GM12865 (cell line): ENCODE measurements at regions not wholly inside any gene's neighbourhood (a gene's known extent, or its start where the extent isn't known, plus 50 kb on each side); places are given as distances from the start of the nearest gene placed in this dataset.
"Not testable (repeated sequence)": the region's sequence is repeated elsewhere in the genome, so short reads cannot be mapped to it uniquely, and the experiment has no call there.

Experiments used
- DNase-seq: peaks from one replicate; pipeline ENCODE4 v3.0.0; 2010; ENCODE audit warnings: low read depth
- H3K4me3 ChIP-seq: 2 replicates; pipeline ENCODE4 v1.5.1; 2011; ENCODE audit warnings: mild to moderate bottlenecking, low read depth, low read length, control low read depth
- TF ChIP-seq, protein P1 (sequence below): IDR thresholded peaks from 2 replicates; pipeline ENCODE4 v1.5.1; 2011; ENCODE audit warnings: low read length, control low read depth, low read depth, inconsistent platforms; ENCODE audit not compliant: insufficient read depth; ENCODE audit errors: missing control alignments

DNA sequence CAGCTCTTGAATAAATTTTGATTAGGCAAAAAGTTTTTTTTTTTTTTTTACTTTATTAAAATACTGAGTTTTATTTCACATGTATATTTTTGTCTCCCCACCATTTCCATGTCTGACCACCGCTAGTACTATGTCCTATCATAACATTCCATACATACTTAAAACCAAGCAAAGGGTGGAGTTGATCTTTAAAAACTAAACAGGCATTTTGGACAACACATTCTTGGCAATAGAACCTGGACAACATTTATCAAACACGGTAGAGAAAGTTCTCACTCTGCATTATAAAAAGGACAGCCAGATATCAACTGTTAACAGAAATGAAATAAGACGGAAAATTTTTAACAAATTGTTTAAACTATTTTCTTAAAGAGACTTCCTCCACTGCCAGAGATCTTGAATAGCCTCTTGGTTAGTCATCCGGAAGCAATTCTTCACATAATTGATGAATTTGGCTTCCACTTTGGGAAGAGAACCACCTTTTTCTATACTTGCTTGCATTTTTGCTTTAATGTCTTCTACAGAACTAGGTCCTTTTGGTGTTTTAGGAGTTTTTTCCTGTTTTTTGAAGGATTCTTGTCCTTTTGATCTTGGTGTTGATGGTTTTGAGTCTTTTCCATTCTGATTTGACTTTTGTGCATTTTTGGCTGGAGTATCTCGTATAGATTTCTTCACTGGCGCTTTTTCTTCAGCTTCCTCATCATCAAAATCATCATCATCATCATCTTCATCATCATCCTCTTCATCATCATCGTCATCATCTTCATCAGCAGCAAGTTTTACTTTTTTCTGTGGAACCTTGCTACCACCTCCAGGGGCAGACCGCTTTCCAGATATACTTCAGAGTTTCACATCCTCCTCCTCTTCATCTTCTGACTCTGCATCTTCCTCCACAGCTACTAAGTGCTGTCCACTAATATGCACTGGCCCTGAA is 58.7 kb downstream of the POU5F2 start:
- not testable (repeated sequence) for H3K4me3 ChIP-seq, DNase-seq

DNA sequence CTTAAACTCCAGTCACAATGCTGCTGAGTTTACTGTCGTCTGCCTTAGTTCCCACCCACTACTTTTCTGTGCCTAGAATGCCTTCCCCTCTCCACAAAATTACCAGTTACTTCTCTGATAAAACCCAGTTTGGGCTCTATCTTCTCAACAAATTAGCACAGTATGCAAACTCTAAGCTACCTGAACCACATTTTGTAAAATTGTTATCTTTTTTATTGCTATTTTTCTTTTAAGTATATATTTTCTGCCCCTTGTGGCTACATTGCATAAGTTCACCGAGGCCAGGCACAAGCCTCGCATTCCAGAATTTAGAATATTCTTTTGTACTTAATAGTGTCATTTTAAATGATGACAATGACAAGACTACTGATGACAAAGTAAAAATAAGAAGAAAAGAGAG is 60.0 kb downstream of the POU5F2 start:
- no peak for DNase-seq
- H3K4me3 ChIP-seq, result no peak overlapping the region
- TF ChIP-seq, protein P1, sequence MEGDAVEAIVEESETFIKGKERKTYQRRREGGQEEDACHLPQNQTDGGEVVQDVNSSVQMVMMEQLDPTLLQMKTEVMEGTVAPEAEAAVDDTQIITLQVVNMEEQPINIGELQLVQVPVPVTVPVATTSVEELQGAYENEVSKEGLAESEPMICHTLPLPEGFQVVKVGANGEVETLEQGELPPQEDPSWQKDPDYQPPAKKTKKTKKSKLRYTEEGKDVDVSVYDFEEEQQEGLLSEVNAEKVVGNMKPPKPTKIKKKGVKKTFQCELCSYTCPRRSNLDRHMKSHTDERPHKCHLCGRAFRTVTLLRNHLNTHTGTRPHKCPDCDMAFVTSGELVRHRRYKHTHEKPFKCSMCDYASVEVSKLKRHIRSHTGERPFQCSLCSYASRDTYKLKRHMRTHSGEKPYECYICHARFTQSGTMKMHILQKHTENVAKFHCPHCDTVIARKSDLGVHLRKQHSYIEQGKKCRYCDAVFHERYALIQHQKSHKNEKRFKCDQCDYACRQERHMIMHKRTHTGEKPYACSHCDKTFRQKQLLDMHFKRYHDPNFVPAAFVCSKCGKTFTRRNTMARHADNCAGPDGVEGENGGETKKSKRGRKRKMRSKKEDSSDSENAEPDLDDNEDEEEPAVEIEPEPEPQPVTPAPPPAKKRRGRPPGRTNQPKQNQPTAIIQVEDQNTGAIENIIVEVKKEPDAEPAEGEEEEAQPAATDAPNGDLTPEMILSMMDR, result no peak

DNA sequence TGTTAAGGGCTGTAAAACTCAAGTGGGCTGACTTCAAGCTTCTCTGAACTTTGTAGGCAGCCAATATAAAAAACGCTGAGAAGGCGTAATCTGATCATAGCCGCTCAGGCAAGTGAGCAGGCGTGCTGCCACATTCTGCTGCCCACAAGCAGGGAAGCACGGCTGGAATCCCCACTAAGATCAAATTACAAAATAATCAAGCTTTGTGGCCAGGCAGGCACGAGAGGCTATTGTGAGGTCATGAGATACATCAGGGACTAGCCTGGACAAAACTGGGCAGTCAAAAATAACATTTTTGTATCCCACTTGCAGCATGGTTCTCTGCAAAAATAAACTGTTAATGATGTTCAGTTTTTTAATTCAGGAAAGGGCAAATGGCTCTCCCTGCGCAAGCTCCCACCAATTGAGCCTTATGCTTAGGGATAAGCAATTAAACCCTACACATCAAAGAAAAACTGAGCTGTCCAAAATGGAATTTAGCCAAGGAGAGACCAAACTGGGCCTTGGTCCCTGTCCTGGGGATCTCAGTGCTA is 64.0 kb downstream of the POU5F2 start:
- TF ChIP-seq, protein P1, result no peak
- H3K4me3 ChIP-seq, result no peak overlapping the region
- no peak for DNase-seq

DNA sequence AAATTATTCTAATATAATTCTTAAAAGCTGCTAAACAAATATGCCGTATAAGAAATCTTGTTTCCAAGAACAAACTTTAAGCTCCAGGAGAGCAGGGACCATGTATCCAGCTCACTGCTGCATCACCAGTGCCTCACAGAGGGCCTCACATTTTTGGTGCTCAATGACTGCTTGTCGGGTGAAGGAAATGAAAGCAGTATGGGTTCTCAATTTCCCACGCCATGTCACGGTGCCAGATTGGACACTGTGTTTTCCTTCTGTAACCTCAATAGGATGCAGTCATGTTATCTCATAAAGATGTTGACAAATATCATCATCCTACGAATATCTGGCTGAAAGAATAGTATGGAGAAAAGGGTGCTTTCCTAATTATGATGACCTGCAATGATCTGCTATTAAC is 64.7 kb downstream of the POU5F2 start:
- TF ChIP-seq, protein P1, result no peak
- DNase-seq, result no peak
- no peak overlapping the region for H3K4me3 ChIP-seq

DNA sequence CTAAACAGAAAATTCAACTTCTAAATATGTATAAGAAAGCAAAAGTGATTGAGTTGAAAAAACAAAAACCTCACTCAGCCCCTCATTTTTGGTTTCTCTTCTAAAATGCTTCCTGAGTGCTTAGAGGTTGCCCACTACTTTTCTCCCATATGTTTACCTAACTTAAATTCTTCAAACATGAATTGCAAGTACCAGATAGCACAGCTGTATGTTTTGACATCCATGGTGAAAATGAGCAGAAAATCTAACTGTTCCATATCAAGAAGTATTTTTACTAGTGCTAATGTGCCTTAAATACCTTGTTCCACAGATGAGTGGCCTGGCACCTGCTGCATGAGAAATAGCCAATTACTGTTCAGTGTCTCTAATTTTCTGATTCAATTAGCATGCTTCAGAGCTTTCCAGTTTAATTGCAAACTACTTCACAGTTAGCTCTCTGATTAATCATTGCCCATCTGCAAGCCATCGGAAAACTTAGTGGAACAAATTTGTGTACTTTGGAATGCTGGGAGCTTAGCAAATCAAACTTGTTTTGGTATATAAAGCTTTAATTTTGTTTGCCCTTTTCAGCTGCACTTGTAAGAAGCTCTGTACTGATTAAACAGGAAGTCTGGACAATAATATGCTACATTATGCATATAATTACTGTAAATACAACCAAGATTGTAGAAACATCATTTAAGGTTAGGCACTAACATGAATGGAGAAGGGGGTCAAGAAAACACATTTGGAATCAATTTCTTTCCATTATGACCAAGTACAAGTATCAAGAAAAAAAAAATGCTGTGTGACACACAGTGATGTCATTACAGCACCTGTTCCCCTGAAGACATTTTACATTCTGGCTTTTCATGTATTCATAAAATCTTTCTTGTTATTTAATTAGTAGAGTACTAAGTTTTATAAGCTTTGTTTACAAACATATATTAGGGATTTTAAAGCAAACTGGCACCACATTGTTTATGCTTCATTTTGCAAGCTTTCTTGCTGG is 65.6 kb downstream of the POU5F2 start:
- DNase-seq, result peak; percentile 3
- TF ChIP-seq, protein P1, result no peak
- H3K4me3 ChIP-seq, result no peak overlapping the region

DNA sequence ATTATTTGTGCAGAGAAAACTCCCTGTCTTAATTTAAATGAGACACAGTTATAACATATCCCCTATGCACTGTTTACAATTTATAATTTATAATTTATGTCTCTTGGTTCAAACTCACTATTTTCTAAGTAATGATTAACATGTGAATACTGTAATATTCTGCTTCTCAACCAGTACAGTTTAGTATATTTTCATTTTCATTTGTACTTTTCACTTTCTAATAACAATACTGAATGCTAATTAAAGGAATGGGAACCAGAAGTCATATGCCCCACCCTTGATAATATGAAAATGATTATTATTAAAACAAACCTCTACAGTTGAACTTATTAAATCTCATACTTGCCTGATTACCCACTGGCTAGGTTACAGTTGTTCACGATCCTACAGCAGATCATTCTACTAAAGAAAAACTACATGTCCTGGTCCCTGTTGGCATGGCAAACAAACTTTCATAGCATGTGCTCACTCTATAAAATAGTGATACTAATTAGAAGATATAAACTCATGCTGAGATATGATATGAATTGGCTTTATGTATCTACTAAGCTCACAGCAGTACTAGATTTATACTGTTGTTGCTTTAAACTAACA is 66.4 kb downstream of the POU5F2 start:
- TF ChIP-seq, protein P1, result no peak
- H3K4me3 ChIP-seq, result no peak overlapping the region
- DNase-seq, result no peak
